HepG2 (cell line): ENCODE measurements at regions not wholly inside any gene's neighbourhood (a gene's known extent, or its start where the extent isn't known, plus 50 kb on each side); places are given as distances from the start of the nearest gene placed in this dataset.

Source experiments
- BRCA1 ChIP-seq: sonication (generic); formaldehyde crosslinking; IDR thresholded peaks from 2 replicates; pipeline ENCODE4 v1.4.0; 2020; ENCODE audit warnings: missing genetic modification reagents
- CEBPG ChIP-seq: IDR thresholded peaks from 2 replicates; pipeline ENCODE4 v1.6.1; 2016
- CTCF ChIP-seq: sonication (generic); formaldehyde crosslinking; IDR thresholded peaks from 2 replicates; pipeline ENCODE4 v1.5.0; 2020; ENCODE audit warnings: mild to moderate bottlenecking, missing genetic modification reagents, moderate library complexity
- FOXO1 ChIP-seq: sonication (generic); formaldehyde crosslinking; IDR thresholded peaks from 2 replicates; pipeline ENCODE4 v1.4.0; 2020; ENCODE audit warnings: missing genetic modification reagents
- HNF4A ChIP-seq: sonication (generic); formaldehyde crosslinking; IDR thresholded peaks from 2 replicates; pipeline ENCODE4 v1.4.0; 2020; ENCODE audit warnings: missing genetic modification reagents
- PAWR ChIP-seq: sonication (generic); formaldehyde crosslinking; IDR thresholded peaks from 2 replicates; pipeline ENCODE4 v1.4.0; 2020; ENCODE audit warnings: missing genetic modification reagents, mild to moderate bottlenecking, borderline replicate concordance
- POLR2AphosphoS5 ChIP-seq: IDR thresholded peaks from 2 replicates; pipeline ENCODE4 v1.6.1; 2012; ENCODE audit warnings: low read depth, low read length
- SP140L ChIP-seq: sonication (generic); formaldehyde crosslinking; IDR thresholded peaks from 2 replicates; pipeline ENCODE4 v1.4.0; 2020; ENCODE audit warnings: missing genetic modification reagents, borderline replicate concordance
- SP4 ChIP-seq: sonication (generic); formaldehyde crosslinking; IDR thresholded peaks from 2 replicates; pipeline ENCODE4 v1.8.1; 2023; ENCODE audit warnings: mild to moderate bottlenecking, missing genetic modification reagents
- SRF ChIP-seq: IDR thresholded peaks from 2 replicates; pipeline ENCODE4 v1.6.1; 2011; ENCODE audit warnings: mild to moderate bottlenecking, low read depth, low read length, moderate library complexity
- STAT6 ChIP-seq: sonication (generic); formaldehyde crosslinking; IDR thresholded peaks from 2 replicates; pipeline ENCODE4 v1.4.0; 2020; ENCODE audit warnings: missing genetic modification reagents, mild to moderate bottlenecking, borderline replicate concordance
- ZNF274 ChIP-seq: sonication (generic); formaldehyde crosslinking; IDR thresholded peaks from 2 replicates; pipeline ENCODE4 v1.5.1; 2020; ENCODE audit warnings: mild to moderate bottlenecking, missing genetic modification reagents
- ZNF281 ChIP-seq: sonication (generic); formaldehyde crosslinking; IDR thresholded peaks from 2 replicates; pipeline ENCODE4 v1.4.0; 2020; ENCODE audit warnings: missing genetic modification reagents, borderline replicate concordance
- ZNF883 ChIP-seq: sonication (generic); formaldehyde crosslinking; IDR thresholded peaks from 2 replicates; pipeline ENCODE4 v1.5.1; 2020; ENCODE audit warnings: mild to moderate bottlenecking, missing genetic modification reagents; ENCODE audit errors: not compliant biosample characterization

- TF ChIP-seq ZNF274 (no peak), ZNF281 (CRISPR knock-in tag) (no peak), CEBPG (no peak), HNF4A (CRISPR knock-in tag) (no peak), SP4 (CRISPR knock-in tag) (no peak), POLR2AphosphoS5 (no peak), BRCA1 (no peak), CTCF (CRISPR knock-in tag) (no peak), ZNF883 (no peak), FOXO1 (CRISPR knock-in tag) (no peak), SP140L (CRISPR knock-in tag) (no peak), STAT6 (CRISPR knock-in tag) (no peak), PAWR (CRISPR knock-in tag) (no peak), SRF (no peak)
Observed at GRCh38 chr4:153109296-153109849, 94.9 kb upstream of the TRIM2 start.
